GM23248 (cell line): ENCODE measurements at regions not wholly inside any gene's neighbourhood (a gene's known extent, or its start where the extent isn't known, plus 50 kb on each side); places are given as distances from the start of the nearest gene placed in this dataset.

Source experiments
- DNase-seq: peaks from one replicate; pipeline ENCODE4 v3.0.0-alpha.2; 2015
- H2AFZ ChIP-seq: fragments of 200-600 bp; sonication (generic); 2 replicates; pipeline ENCODE4 v1.6.1; 2016; ENCODE audit warnings: antibody characterized with exemption
- H3F3A ChIP-seq: fragments of 200-600 bp; sonication (generic); 2 replicates; pipeline ENCODE4 v1.6.1; 2016; ENCODE audit warnings: mild to moderate bottlenecking, antibody characterized with exemption, mixed run types; ENCODE audit not compliant: insufficient read depth
- H3K27ac ChIP-seq: fragments of 200-600 bp; sonication (generic); 2 replicates; pipeline ENCODE4 v1.5.1; 2016; ENCODE audit warnings: mild to moderate bottlenecking
- H3K27me3 ChIP-seq: fragments of 200-600 bp; sonication (generic); replicated peaks from 2 replicates; pipeline ENCODE4 v1.6.1; 2016; ENCODE audit warnings: mild to moderate bottlenecking; ENCODE audit not compliant: insufficient read depth
- H3K36me3 ChIP-seq: fragments of 200-600 bp; sonication (generic); 2 replicates; pipeline ENCODE4 v1.6.1; 2016; ENCODE audit warnings: low read depth, mild to moderate bottlenecking
- H3K4me1 ChIP-seq: fragments of 200-600 bp; sonication (generic); 2 replicates; pipeline ENCODE4 v1.6.1; 2016; ENCODE audit warnings: mild to moderate bottlenecking; ENCODE audit not compliant: insufficient read depth
- H3K4me2 ChIP-seq: fragments of 200-600 bp; sonication (generic); one replicate; pipeline ENCODE4 v1.6.1; 2016; ENCODE audit warnings: mild to moderate bottlenecking; ENCODE audit not compliant: unreplicated experiment
- H3K4me3 ChIP-seq: fragments of 200-600 bp; sonication (generic); 2 replicates; pipeline ENCODE4 v1.5.1; 2016; ENCODE audit warnings: mild to moderate bottlenecking
- H3K79me2 ChIP-seq: fragments of 200-600 bp; sonication (generic); 2 replicates; pipeline ENCODE4 v1.6.1; 2016; ENCODE audit warnings: mild to moderate bottlenecking; ENCODE audit not compliant: insufficient read depth
- H3K9ac ChIP-seq: fragments of 200-600 bp; sonication (generic); 2 replicates; pipeline ENCODE4 v1.6.1; 2016; ENCODE audit warnings: mild to moderate bottlenecking
- H3K9me2 ChIP-seq: fragments of 200-600 bp; sonication (generic); 2 replicates; pipeline ENCODE4 v1.6.1; 2016; ENCODE audit warnings: mixed run types, mild to moderate bottlenecking, moderate library complexity; ENCODE audit not compliant: insufficient read depth
- H3K9me3 ChIP-seq: fragments of 200-600 bp; sonication (generic); one replicate; pipeline ENCODE4 v1.6.1; 2017; ENCODE audit warnings: low read depth
- H4K20me1 ChIP-seq: fragments of 200-600 bp; sonication (generic); 2 replicates; pipeline ENCODE4 v1.6.0; 2016; ENCODE audit not compliant: insufficient read depth
- EZH2 ChIP-seq: fragments of 200-600 bp; sonication (generic); IDR thresholded peaks from 2 replicates; pipeline ENCODE4 v1.6.1; 2018; ENCODE audit warnings: antibody characterized with exemption, mild to moderate bottlenecking; ENCODE audit not compliant: insufficient read depth, poor library complexity, severe bottlenecking
- EZH2phosphoT487 ChIP-seq: fragments of 200-600 bp; sonication (generic); IDR thresholded peaks from 2 replicates; pipeline ENCODE4 v1.6.1; 2018; ENCODE audit warnings: antibody characterized with exemption, moderate library complexity, mild to moderate bottlenecking, low read depth; ENCODE audit not compliant: insufficient read depth
- WGBS, 2 experiments: methylation state at CpG; one replicate each; pipeline ENCODE4 v1.1.6; 2015 to 2017; ENCODE audit warnings: low lambda C conversion rate in 2 of 2, low coverage in 1 of 2; ENCODE audit errors: missing lambda C conversion rate in 2 of 2; 5-methylcytosine and 5-hydroxymethylcytosine counted together
- in situ Hi-C: fragments of 300-500 bp; cut with MboI; formaldehyde crosslinking; loops from 2 replicates; pipeline ENCODE4 v1.15.0; 2020

DNA sequence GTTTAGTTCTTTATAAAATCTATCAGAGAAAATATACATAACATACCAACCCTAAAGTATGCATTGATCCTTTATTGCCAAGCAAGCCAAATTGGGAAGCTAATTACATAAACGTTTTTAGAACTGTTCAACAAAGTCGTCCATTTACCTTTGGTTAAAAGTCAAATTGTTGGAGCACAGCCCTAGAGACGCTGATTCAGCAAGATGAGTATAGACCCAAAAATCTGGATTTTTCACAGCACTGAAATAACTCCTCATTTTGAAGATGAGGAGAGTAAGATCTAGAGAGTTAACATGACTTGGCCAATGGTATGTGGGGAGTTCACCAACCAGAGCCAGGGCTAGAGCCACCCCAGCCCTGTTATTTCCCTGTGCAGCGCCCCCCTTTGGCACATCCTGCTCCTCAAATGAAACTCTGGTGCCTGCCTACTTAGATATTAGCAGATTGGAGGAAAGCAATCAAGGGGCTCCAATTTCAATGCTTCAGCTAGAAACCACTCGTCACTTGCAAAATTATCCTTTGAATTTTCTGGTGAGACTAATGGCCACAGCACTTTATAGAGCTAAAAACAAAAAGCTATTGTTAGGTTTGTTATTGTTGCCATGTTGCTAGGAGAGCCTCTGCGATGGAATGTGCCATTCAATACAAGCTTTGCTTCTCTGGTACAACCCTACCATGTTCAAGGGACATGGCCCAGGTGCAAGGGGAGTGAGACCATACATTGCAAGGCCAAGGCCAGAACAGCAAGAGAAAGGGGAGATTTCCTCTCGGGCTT lies 132.6 kb upstream of the ZEB1 start:
- peaks cover 7% of the 10 kb centered on the region for H3K4me1 ChIP-seq
- H3K4me3 ChIP-seq = no peak overlapping the region
- no peaks in the 10 kb centered on the region for H3K27me3 ChIP-seq
- peaks cover 8% of the 10 kb centered on the region; the same call in 1 of the 2 replicates for H3F3A ChIP-seq
- no peak overlapping the region for H3K9ac ChIP-seq
- H3K4me2 ChIP-seq = no peak overlapping the region
- no peaks in the 10 kb centered on the region for H3K9me3 ChIP-seq
- in situ Hi-C loops = no loop called here
- no peak for TF ChIP-seq EZH2phosphoT487
- no peak for TF ChIP-seq EZH2
- 47% methylated on average over 7 of the region's 7 CpGs for WGBS, 2 experiments
- DNase-seq = peak; percentile 4
- H3K27ac ChIP-seq = no peak overlapping the region
- H2AFZ ChIP-seq = no peak overlapping the region
- H3K9me2 ChIP-seq = no peaks in the 10 kb centered on the region
- no peaks in the 10 kb centered on the region for H3K79me2 ChIP-seq
- H4K20me1 ChIP-seq = no peaks in the 10 kb centered on the region
- no peaks in the 10 kb centered on the region for H3K36me3 ChIP-seq

DNA sequence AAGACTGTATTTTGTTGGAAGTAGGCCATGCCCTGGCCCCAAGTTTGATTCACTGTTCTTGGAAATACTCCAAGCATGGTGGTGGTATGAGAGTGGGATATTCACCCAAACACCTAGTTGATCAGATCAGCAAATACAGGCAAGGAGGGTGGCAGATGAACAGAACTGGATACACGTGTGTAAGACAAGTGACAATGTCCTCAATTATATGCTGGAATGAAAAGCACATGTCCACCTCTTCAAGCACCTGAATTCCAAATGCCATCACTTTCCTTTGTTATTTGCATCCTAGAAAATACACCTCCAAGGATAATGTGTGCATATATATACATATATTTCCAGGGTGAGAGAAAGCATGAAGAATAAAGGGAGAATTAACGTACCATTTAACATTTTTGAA lies 131.8 kb upstream of the ZEB1 start:
- Histone ChIP-seq H2AFZ (no peak overlapping the region), H3F3A (peaks cover 8% of the 10 kb centered on the region; the same call in 1 of the 2 replicates), H3K27me3 (no peaks in the 10 kb centered on the region), H3K9me3 (no peaks in the 10 kb centered on the region), H3K36me3 (no peaks in the 10 kb centered on the region), H3K4me1 (peaks cover 7% of the 10 kb centered on the region), H3K4me2 (no peak overlapping the region), H3K9me2 (no peaks in the 10 kb centered on the region), H3K27ac (no peak overlapping the region), H4K20me1 (no peaks in the 10 kb centered on the region), H3K9ac (no peak overlapping the region), H3K4me3 (no peak overlapping the region), H3K79me2 (no peaks in the 10 kb centered on the region)
- TF ChIP-seq EZH2 (no peak), EZH2phosphoT487 (no peak)
- WGBS, 2 experiments = 85% methylated on average over 2 of the region's 2 CpGs
- no peak for DNase-seq
- in situ Hi-C loops = no loop called here

DNA sequence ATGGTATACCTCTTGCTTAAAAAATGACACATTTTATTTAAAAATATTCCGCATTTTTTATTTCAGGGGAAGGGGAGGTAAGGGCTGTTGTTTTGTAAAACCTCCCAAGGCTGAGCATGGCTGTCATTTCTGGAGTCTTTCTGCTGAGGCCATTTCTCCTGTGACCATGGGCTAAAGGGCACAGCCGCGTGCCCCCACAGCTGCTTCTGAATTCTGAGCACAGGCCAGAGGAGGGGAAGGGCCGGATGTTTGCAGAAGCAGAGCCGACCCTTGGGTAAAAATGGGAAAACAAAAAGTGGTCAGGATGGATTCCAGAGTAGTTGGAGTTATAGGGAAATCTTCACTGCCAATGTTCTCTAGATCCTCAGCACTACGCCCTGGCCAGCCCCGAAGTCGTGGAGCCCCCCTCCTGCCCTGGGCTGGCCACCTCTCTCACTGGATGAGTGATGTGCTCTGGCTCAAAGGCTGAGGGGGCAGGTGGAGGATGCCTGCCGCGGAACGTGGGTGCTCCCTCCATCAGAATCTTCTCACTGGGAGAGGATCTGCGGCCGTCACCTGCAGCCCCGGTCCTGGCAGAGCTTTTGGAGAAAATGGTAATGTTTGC lies 131.3 kb upstream of the ZEB1 start:
- Histone ChIP-seq H3K27me3 (no peaks in the 10 kb centered on the region), H3K4me3 (no peak overlapping the region), H3K79me2 (no peaks in the 10 kb centered on the region), H3K36me3 (no peaks in the 10 kb centered on the region), H3K4me2 (no peak overlapping the region), H3K9ac (no peak overlapping the region), H3K27ac (no peak overlapping the region), H3F3A (peaks cover 8% of the 10 kb centered on the region; the same call in 1 of the 2 replicates), H3K4me1 (peaks cover 7% of the 10 kb centered on the region), H2AFZ (no peak overlapping the region), H3K9me3 (no peaks in the 10 kb centered on the region), H3K9me2 (no peaks in the 10 kb centered on the region), H4K20me1 (no peaks in the 10 kb centered on the region)
- in situ Hi-C loops = no loop called here
- no peak for TF ChIP-seq EZH2phosphoT487
- TF ChIP-seq EZH2 = no peak
- DNase-seq = no peak
- WGBS, 2 experiments = 86 to 89% methylated on average over 11 to 14 of the region's 14 CpGs

DNA sequence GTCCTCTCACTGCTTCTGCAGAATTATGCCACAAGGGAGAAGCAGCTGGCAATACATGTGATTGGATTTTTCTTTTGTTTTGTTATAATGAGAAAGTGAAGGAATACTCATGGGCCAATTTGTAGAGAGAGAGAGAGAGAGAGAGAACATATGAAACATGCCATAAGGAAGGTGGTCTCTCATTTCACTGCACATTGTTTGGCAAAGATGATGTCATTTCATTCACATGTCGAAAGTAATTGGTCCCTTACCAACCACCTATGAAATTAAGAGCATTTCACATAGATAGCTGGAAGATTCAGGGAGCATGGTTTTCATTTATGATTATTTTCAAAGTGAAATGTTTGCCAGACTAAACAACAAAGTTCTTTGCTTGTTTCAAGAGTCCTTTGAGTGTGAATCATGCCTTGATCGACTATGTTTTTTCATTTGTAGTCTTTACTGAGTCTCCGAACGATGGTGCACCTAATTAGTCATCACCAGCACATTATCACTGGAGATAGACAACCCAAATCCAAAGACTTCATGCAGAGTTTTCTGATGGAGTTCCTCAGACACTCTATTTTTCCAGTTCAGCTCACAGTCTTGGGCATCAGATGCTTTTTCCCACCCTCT lies 130.1 kb upstream of the ZEB1 start:
- Histone ChIP-seq H3K36me3 (no peaks in the 10 kb centered on the region), H4K20me1 (no peaks in the 10 kb centered on the region), H3K4me2 (peak overlapping the region; percentile 34), H3K79me2 (no peaks in the 10 kb centered on the region), H3K9me3 (no peaks in the 10 kb centered on the region), H3K9me2 (no peaks in the 10 kb centered on the region), H3K9ac (no peak overlapping the region), H2AFZ (0 out of 2 replicates have a peak overlapping the region, but pooled peaks have one; percentile 34), H3F3A (peaks cover 8% of the 10 kb centered on the region; the same call in 1 of the 2 replicates), H3K27me3 (no peaks in the 10 kb centered on the region), H3K4me1 (peaks cover 7% of the 10 kb centered on the region), H3K27ac (no peak overlapping the region), H3K4me3 (no peak overlapping the region)
- TF ChIP-seq EZH2 (no peak), EZH2phosphoT487 (no peak)
- peak; percentile 56 for DNase-seq
- in situ Hi-C loops = no loop called here
- WGBS, 2 experiments = 29 to 32% methylated on average over 4 of the region's 4 CpGs
